Stimulated activated CD8-positive, alpha-beta memory T cell treated with anti-CD3 and anti-CD28 coated beads, Interleukin-4, amount 100 ng/mL, for 24 hours (primary cell): ENCODE measurements at regions not wholly inside any gene's neighbourhood (a gene's known extent, or its start where the extent isn't known, plus 50 kb on each side); places are given as distances from the start of the nearest gene placed in this dataset.

Source experiments
- DNase-seq: peaks from one replicate; pipeline ENCODE4 v3.0.0-alpha.2; 2020; ENCODE audit warnings: low read depth

DNA sequence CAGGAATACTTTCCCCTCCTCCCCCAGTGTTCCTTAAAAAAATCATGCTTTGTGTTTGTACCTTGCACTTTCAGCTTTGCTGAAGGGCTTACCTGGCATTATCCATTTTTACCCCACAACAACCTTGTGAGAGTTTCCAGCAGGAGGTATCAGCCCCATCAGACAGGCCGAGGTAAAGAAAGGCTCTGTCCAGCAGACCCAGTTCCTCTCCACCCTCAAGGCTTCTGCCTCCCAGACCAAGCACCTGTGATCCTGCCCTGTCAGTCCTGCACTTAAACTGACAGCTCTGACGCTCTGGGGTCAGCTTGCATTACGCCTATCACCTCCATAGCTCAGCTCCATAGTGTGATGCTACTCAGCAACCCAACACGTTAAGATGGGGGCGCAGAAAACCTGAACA, 803.1 kb downstream of the UQCRFS1 start:
- no peak for DNase-seq

- no peak for DNase-seq
These were observed 806.0 kb downstream of the UQCRFS1 start for GRCh38 chr19:28406966-28407365.

GRCh38 chr19:28405346-28405742, 807.6 kb downstream of the UQCRFS1 start:
- DNase-seq, result no peak

DNA sequence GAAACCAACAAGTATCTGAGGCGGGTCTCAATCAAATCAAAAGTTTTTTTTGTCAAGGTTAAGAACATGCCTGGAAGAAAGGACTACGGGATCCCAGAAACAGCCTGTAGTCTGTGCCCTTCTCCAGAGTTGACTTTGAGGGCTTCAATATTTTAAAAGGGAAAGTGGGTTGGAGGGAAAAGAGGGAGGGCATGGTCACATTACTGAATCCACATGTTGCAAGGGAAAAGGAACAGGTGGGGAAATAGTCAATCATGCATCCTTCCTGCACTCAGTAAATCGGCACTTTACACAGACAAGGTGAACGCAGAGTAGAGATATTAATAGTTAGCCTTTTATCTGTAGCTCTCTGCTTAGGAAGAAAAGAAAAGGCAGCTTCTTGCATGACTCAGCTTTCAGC, 808.5 kb downstream of the UQCRFS1 start:
- DNase-seq, result no peak

GRCh38 chr19:28403690-28404089, 809.3 kb downstream of the UQCRFS1 start:
- no peak for DNase-seq

DNA sequence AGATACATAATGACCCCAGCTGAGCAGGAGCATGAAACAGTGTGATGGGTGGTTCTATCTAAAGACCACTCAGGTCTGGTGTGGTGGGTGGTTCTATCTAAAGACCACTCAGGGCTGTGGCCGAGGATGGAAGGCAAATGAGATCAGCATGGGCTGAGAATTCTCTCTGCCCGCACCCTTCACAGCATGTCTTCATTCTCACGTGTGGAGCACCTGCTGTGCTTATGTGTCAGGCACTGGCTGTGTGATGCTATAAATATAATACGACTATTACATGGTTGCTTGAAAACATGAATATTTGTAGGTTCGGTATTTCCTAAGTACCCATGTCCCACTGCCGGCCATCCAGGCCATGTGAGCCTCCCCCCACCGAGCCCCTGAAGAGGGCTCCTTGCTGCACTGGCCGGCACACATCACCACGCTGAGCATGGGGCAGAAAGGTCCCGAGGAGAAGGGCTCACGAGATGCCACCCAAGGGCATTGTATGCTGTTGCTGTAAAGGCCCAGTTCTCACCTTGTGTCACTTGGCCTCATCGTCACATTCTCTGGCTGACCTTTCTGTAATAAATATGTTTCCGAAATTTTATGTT, 810.2 kb downstream of the UQCRFS1 start:
- DNase-seq, result no peak

- DNase-seq, result no peak
These were observed 811.1 kb downstream of the UQCRFS1 start for GRCh38 chr19:28401739-28402424.

DNA sequence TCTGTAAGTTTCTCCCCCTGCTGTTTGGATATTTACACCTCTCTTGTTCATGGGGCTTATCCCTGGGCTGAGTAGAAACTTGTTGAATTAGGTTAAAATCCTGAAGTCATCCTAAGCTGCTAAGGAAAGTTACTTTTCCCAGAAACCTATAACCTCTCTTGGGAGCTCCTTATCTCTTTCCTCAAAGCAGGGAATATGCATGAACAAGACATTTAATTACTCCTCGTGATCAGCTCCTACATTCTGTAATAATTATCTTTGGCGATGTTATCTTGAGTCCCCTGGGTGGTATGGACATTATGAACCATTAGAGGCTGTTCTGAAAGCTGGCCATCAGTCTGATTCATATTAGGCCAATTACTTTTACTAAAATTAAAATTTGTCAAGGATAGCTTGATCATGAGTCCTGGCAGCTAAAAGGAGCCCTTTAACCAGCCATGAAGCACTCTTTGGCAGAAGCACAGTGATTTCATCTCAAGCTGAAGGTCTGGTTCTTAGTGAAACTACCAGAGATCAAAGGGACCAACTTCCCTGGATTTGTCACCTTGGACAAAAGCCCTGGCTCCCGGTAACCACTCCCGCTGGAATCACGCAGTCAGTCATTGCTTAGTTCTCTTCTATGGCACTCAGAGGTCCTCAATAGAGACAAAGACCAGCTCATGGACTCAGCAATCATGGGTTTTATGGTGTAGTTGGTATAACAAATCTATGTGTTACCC, 811.8 kb downstream of the UQCRFS1 start:
- no peak for DNase-seq

DNA sequence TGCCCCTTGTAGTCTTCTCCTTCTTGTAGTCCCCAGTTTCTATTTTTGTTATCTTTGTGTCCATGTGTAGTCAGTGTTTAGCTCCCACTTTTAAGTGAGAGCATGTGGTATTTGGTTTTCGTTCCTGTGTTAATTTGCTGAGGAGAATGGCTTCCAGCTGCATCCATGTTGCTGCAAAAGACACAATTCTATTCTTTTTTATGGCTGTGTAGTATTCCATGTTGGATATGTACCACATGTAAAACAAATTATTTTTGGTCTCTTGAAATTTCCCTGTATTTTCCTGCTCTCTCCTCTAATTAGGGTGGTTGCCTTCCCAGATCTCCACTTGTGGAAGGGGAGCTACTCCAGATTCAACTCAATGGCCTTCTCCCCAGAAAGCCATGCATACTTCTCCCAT, 813.8 kb downstream of the UQCRFS1 start:
- DNase-seq, result no peak

DNA sequence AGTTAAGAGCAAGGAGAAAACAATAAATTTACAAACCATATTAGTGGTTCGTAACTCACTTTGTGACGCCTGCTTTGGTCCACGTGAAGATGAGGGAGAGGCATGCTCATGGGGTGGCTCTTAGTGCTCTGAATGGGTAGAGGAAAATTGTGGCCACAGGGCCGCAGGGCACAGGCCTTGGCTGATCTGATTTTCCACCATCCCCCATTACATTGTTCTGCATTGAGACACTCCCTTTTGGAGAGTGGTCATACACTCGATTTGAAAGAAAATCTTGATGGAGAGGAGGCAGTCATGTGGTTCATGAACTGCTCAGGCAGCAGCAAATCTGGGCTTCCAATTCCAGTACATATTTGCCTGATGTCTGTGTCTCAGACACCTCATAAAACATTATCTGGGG, 815.2 kb downstream of the UQCRFS1 start:
- DNase-seq, result no peak

- DNase-seq, result no peak
These were observed 815.6 kb downstream of the UQCRFS1 start for GRCh38 chr19:28397306-28397705.

DNA sequence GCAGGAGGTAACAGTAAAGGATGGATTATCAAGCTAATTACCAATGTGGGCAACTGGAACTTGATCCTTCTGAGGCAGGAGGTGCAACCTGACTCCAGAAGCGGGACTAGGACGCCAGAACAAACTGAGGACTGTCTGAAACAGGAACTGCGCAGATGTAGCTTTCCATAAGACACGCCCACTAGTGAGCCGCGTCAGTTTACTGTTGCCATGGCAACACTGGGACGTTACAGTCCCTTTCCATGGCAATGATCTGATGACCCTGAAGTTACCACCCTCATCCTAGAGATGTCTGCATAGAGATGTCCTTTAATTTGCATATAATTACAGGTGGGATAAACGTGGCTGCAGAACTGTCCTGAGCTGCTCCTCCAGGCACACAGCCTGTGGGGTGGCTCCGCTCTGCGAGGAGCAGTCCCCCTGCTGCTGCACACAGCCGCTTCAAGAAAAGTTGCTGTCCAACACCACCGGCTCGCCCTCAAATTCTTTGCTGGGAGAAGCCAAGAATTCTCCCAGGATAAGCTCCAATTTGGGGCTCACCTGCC, 816.6 kb downstream of the UQCRFS1 start:
- DNase-seq, result no peak

DNA sequence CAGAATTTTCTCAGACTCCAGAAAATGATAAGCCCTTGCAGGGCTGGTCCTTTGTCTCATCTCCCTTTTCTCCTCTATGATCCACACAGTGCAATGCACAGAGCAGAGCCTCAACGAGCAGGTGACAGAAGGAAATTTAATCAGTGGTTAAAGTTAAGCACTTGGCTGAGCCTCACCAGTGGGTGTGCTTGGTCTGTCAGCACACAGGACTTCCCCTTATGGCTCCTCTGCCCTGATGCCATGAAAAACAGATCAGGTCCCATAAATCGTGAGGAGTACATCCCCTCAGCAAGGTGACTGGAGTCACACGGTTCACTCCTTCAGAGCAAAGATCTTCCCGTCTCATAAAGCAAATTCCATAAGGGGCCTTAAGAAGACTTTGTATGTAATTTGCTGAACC, 818.2 kb downstream of the UQCRFS1 start:
- DNase-seq, result no peak

- DNase-seq, result no peak
These were observed 819.2 kb downstream of the UQCRFS1 start for GRCh38 chr19:28393574-28394336.

DNA sequence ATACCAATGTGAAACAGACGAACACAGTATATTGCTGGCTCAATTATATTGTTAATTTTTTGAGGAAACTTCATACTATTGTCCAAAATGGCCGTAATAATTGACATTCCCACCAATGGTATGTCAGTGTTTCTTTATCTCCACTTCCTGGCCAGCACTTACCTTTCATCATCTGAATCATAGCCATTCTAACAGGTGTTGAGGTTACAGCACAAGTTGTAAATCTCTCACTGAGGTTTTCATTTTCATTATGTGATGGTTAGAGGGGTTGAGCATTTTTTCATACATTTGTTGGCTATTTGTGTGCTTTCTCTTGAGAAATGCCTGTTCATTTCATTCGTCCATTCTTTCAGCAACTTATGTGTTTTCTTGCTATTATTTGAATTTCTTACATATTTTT, 824.0 kb downstream of the UQCRFS1 start:
- DNase-seq, result no peak

DNA sequence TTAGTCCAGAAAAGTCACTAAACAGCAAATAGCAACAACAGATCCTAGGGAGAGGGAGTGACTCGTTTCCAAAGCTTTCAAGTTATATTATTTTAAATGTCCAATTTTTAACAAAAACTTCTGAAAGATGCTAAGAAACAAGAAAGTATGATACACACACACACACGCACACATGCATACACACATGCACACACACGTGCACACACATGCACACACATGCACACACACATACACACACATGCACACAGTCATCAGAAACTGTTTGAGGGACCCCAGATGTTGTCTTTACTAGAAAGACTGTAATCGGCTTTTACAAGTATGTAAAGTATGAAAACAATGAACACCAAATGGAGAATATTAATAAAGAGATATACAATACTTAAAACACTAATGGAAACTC, 825.4 kb downstream of the UQCRFS1 start:
- no peak for DNase-seq

GRCh38 chr19:28386470-28386869, 826.5 kb downstream of the UQCRFS1 start:
- DNase-seq, result no peak

- no peak for DNase-seq
These were observed 826.9 kb downstream of the UQCRFS1 start for GRCh38 chr19:28386066-28386465.

DNA sequence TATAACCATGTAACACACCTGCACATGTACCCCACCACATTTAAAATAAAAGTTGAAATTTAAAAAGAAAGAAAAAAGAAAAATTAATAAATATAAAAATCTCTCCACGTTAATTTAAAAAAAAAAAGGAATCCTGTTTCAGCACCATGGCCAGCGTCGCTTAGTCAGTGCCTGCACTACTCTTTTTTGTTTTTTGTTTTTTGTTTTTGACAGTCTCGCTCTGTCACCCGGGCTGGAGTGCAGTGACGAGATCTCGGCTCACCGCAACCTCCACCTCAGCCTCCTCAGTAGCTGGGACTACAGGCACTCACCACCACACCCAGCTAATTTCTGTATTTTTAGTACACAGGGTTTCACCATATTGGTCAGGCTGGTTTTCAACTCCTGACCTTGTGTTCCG, 835.9 kb downstream of the UQCRFS1 start:
- DNase-seq, result no peak

- DNase-seq, result no peak
These were observed 838.0 kb downstream of the UQCRFS1 start for GRCh38 chr19:28374971-28375370.

DNA sequence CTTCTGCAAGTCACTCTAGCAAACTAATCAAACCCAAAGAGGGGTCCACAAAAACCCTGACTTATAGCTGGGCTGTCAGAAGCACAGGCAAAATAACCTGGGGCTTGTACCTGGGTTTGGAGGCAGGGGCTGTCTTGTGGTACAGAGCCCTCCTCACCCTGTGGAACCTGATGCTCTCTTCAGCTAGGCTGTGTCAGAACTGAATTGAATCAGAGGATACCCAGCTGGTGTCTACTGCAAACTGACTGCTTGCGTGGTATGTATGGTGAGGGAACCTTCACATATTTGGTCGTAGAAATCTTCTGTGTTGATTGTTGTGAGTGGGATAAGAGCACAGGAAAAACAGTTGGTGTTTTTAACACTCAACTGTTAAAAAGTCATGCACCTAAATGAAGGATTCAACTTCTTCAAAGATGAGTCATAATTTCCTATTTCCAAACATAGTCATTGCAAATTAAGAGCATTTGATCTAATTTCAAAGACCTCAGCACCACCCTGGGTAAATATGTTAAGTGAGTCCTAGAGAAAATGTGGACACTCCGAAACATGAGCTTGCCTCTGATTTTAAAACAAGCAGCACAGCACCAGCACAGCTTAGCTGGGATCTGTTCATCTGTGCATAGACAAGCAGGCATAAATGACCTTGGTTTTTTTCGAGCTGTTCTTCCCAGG, 840.2 kb downstream of the UQCRFS1 start:
- no peak for DNase-seq

DNA sequence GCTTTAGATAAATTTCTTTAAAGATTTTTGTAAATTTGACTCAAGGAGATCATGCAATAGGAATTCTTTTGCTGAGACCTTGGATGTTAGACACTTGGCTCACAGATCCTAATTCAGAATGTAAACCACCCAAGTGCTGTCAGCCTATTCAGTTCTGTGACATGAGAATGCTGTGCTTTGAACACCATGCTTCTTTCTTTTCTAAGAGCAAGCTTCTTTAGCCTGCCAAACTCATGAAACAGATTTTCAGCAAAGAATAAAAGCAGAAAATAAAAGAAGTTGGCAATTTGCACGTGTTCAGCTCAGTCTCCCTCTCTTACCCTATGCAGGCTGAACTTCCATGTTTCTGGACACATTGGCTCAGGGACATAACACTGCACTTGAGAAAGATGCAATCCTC, 845.8 kb downstream of the UQCRFS1 start:
- DNase-seq, result no peak
